ENCODE measurements at regions not wholly inside any gene's neighbourhood (a gene's known extent, or its start where the extent isn't known, plus 50 kb on each side); places are given as distances from the start of the nearest gene placed in this dataset.
"Not testable (repeated sequence)": the region's sequence is repeated elsewhere in the genome, so short reads cannot be mapped to it uniquely, and the experiment has no call there.

- no peak for DNase-seq (ENCODE audit: low spot score)
These were observed 133.8 kb upstream of the MGAT4C start for GRCh38 chr12:86389949-86390348.

GRCh38 chr12:86387591-86388145 lies 131.5 kb upstream of the MGAT4C start:
- TF ChIP-seq CTCF (IDR thresholded peaks at IDR 0.05): no peak
- no peak overlapping the region for H3K27ac ChIP-seq
- H3K4me3 ChIP-seq: no peak overlapping the region
- DNase-seq (ENCODE audit: low spot score): no peak

More at GRCh38 chr12:86389949-86390348, 133.8 kb upstream of the MGAT4C start:
- no peak overlapping the region for H3K4me3 ChIP-seq
- no peak for TF ChIP-seq CTCF (IDR thresholded peaks at IDR 0.05)
- no peak overlapping the region for H3K27ac ChIP-seq

GRCh38 chr12:86383759-86384158 lies 127.6 kb upstream of the MGAT4C start:
- H3K4me3 ChIP-seq; DNase-seq (ENCODE audit: low spot score); H3K27ac ChIP-seq: not testable (repeated sequence)

GRCh38 chr12:86379337-86379736 lies 123.1 kb upstream of the MGAT4C start:
- TF ChIP-seq CTCF (IDR thresholded peaks at IDR 0.05): no peak
- Histone ChIP-seq H3K4me3 (no peak overlapping the region), H3K27ac (no peak overlapping the region)
- DNase-seq (ENCODE audit: low spot score): no peak

- no peak for DNase-seq (ENCODE audit: low spot score)
- H3K27ac ChIP-seq: no peak overlapping the region
- no peak overlapping the region for H3K4me3 ChIP-seq
- TF ChIP-seq CTCF (IDR thresholded peaks at IDR 0.05): no peak
These were observed 119.9 kb upstream of the MGAT4C start for GRCh38 chr12:86376052-86376451.

GRCh38 chr12:86373813-86374212 lies 117.6 kb upstream of the MGAT4C start:
- Histone ChIP-seq H3K4me3 (no peak overlapping the region), H3K27ac (no peak overlapping the region)
- DNase-seq (ENCODE audit: low spot score): no peak
- TF ChIP-seq CTCF (IDR thresholded peaks at IDR 0.05): no peak

GRCh38 chr12:86367137-86367536 lies 110.9 kb upstream of the MGAT4C start:
- Histone ChIP-seq H3K27ac (no peak overlapping the region), H3K4me3 (no peak overlapping the region)
- TF ChIP-seq CTCF (IDR thresholded peaks at IDR 0.05): no peak
- DNase-seq (ENCODE audit: low spot score): no peak

GRCh38 chr12:86349196-86349595 lies 93.0 kb upstream of the MGAT4C start:
- TF ChIP-seq CTCF (IDR thresholded peaks at IDR 0.05): no peak
- H3K27ac ChIP-seq: no peak overlapping the region
- no peak overlapping the region for H3K4me3 ChIP-seq
- no peak for DNase-seq (ENCODE audit: low spot score)

All from coronary artery (tissue), 2 donors.